GM23338 (cell line): ENCODE measurements at regions not wholly inside any gene's neighbourhood (a gene's known extent, or its start where the extent isn't known, plus 50 kb on each side); places are given as distances from the start of the nearest gene placed in this dataset.
A peak's percentile ranks its signal among the peaks of the same experiment; 100 is the strongest.

Experiments
- ATAC-seq: fragments of 200-7000 bp; cut with Tn5 transposase; 3 replicates; pipeline ENCODE4 v1.9.1; 2020
- DNase-seq: peaks from one replicate; pipeline ENCODE4 v3.0.0-alpha.2; 2015; ENCODE audit warnings: low spot score
- H2AFZ ChIP-seq: fragments of 200-600 bp; sonication (generic); 2 replicates; pipeline ENCODE4 v1.8.0; 2016; ENCODE audit warnings: antibody characterized with exemption, mild to moderate bottlenecking, moderate library complexity
- H3F3A ChIP-seq: fragments of 200-600 bp; sonication (generic); replicated peaks from 2 replicates; pipeline ENCODE4 v1.8.0; 2017; ENCODE audit warnings: antibody characterized with exemption, mixed run types, low read depth
- H3K27ac ChIP-seq: fragments of 200-600 bp; sonication (generic); 2 replicates; pipeline ENCODE4 v1.6.1; 2016; ENCODE audit warnings: low read depth
- H3K27me3 ChIP-seq: fragments of 200-600 bp; sonication (generic); 2 replicates; pipeline ENCODE4 v1.8.0; 2016; ENCODE audit warnings: mild to moderate bottlenecking, mixed run types, moderate library complexity; ENCODE audit not compliant: insufficient read depth
- H3K36me3 ChIP-seq: fragments of 200-600 bp; sonication (generic); 2 replicates; pipeline ENCODE4 v1.8.0; 2016; ENCODE audit warnings: mild to moderate bottlenecking; ENCODE audit not compliant: insufficient read depth
- H3K4me1 ChIP-seq: fragments of 200-600 bp; sonication (generic); 2 replicates; pipeline ENCODE4 v1.8.0; 2016; ENCODE audit warnings: mild to moderate bottlenecking, moderate library complexity; ENCODE audit not compliant: insufficient read depth
- H3K4me2 ChIP-seq: fragments of 200-600 bp; sonication (generic); 2 replicates; pipeline ENCODE4 v1.7.1; 2017; ENCODE audit warnings: mixed run types
- H3K4me3 ChIP-seq: fragments of 200-600 bp; sonication (generic); 2 replicates; pipeline ENCODE4 v1.6.1; 2016; ENCODE audit warnings: mixed run types
- H3K79me2 ChIP-seq: fragments of 200-600 bp; sonication (generic); replicated peaks from 2 replicates; pipeline ENCODE4 v1.8.0; 2017; ENCODE audit warnings: mild to moderate bottlenecking; ENCODE audit not compliant: insufficient read depth
- H3K9me2 ChIP-seq: fragments of 200-600 bp; sonication (generic); 2 replicates; pipeline ENCODE4 v1.8.0; 2017; ENCODE audit not compliant: insufficient read depth
- H4K20me1 ChIP-seq: fragments of 200-600 bp; sonication (generic); replicated peaks from 2 replicates; pipeline ENCODE4 v1.8.0; 2017; ENCODE audit warnings: mild to moderate bottlenecking; ENCODE audit not compliant: insufficient read depth
- H3K27ac Mint-ChIP-seq: 2 replicates; pipeline ENCODE4 v1.8.0; 2020; ENCODE audit warnings: inconsistent platforms, mild to moderate bottlenecking, moderate library complexity, mixed read lengths
- H3K27me3 Mint-ChIP-seq: 3 replicates; pipeline ENCODE4 v1.8.0; 2022; ENCODE audit warnings: low read depth, mild to moderate bottlenecking, moderate library complexity, mixed read lengths, inconsistent platforms; ENCODE audit not compliant: insufficient read depth, poor library complexity
- H3K36me3 Mint-ChIP-seq: 3 replicates; pipeline ENCODE4 v1.8.0; 2021; ENCODE audit warnings: low read depth, mild to moderate bottlenecking, inconsistent platforms, moderate library complexity, mixed read lengths
- H3K4me1 Mint-ChIP-seq: 3 replicates; pipeline ENCODE4 v1.8.0; 2020; ENCODE audit warnings: mild to moderate bottlenecking, inconsistent platforms, mixed read lengths
- H3K4me3 Mint-ChIP-seq: 3 replicates; pipeline ENCODE4 v1.8.0; 2021; ENCODE audit warnings: moderate library complexity, mild to moderate bottlenecking, inconsistent platforms, mixed read lengths
- H3K9me3 Mint-ChIP-seq: 3 replicates; pipeline ENCODE4 v1.8.0; 2020; ENCODE audit warnings: moderate library complexity, mild to moderate bottlenecking, inconsistent platforms, mixed read lengths
- CTCF ChIP-seq, 2 experiments: fragments of 200-600 bp in 1 of 2; sonication (generic) in 1 of 2; conservative IDR thresholded peaks; 2 replicates each; pipeline versions ENCODE4 v1.5.1 to v1.6.1; 2016 to 2017; ENCODE audit warnings: antibody characterized with exemption in 2 of 2, low read depth in 2 of 2, mild to moderate bottlenecking in 2 of 2, moderate library complexity in 1 of 2
- EZH2 ChIP-seq: fragments of 200-600 bp; sonication (generic); IDR thresholded peaks from one replicate; pipeline ENCODE4 v1.8.0; 2017; ENCODE audit warnings: antibody characterized with exemption, mild to moderate bottlenecking, low read depth; ENCODE audit not compliant: unreplicated experiment
- JUNB ChIP-seq: IDR thresholded peaks from one replicate; pipeline ENCODE4 v1.6.1; 2016; ENCODE audit warnings: antibody characterized with exemption; ENCODE audit not compliant: unreplicated experiment
- ZNF114 ChIP-seq: fragments of 250-450 bp; sonication (Bioruptor Pico); IDR thresholded peaks from 2 replicates; pipeline ENCODE4 v1.5.0; 2020; ENCODE audit warnings: mild to moderate bottlenecking, moderate library complexity
- ZNF462 ChIP-seq: fragments of 250-450 bp; sonication (Bioruptor Pico); IDR thresholded peaks from 2 replicates; pipeline ENCODE4 v1.5.0; 2020; ENCODE audit warnings: mild to moderate bottlenecking, moderate library complexity
- TF ChIP-seq, protein P1 (sequence below): IDR thresholded peaks from one replicate; pipeline ENCODE4 v1.6.1; 2018; ENCODE audit warnings: antibody characterized with exemption; ENCODE audit not compliant: unreplicated experiment
- TF ChIP-seq, protein P2 (sequence below): IDR thresholded peaks from 2 replicates; pipeline ENCODE4 v1.6.1; 2016; ENCODE audit warnings: antibody characterized with exemption

DNA sequence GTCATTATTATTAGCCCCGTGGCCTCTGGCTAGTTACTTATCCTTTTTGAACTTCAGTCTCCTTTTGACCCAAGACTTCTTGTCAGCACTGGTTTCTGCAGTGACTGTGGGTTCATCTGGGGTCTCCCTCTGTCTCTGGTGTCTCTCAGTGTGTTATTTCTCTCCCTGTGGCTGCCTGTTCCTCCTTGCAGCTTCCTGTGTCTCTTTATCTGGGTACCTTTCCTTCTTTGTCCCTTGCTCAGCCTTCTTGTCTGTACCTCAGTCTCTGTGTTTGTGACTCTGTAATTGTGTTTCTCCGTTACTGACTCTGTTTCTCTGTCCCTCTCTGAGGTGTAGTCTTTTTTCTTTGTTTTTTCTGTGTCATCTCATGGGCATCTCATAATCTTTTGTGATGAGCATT, 102.6 kb upstream of the CDH11 start:
- Histone ChIP-seq H3K36me3 (peaks cover 18% of the 10 kb centered on the region), H3K4me2 (peak overlapping the region; percentile 46; the same call in 1 of the 2 replicates), H3F3A (peaks cover 26% of the 10 kb centered on the region), H4K20me1 (peaks cover 18% of the 10 kb centered on the region; the same call in 1 of the 2 replicates), H3K4me3 (no peak overlapping the region), H3K9me2 (no peaks in the 10 kb centered on the region), H3K4me1 (peaks cover 61% of the 10 kb centered on the region), H3K79me2 (no peaks in the 10 kb centered on the region), H3K27ac (peak overlapping the region; percentile 53; the same call in 1 of the 2 replicates), H3K27me3 (peaks cover 24% of the 10 kb centered on the region; the same call in 1 of the 2 replicates), H2AFZ (no peak overlapping the region)
- H3K27ac Mint-ChIP-seq = no peak overlapping the region
- H3K4me1 Mint-ChIP-seq = peaks cover 61% of the 10 kb centered on the region
- no peak overlapping the region; the same call in 2 of the 3 replicates for H3K4me3 Mint-ChIP-seq
- TF ChIP-seq EZH2 (no peak), JUNB (no peak), ZNF462 (CRISPR knock-in tag) (no peak), ZNF114 (CRISPR knock-in tag) (no peak), CTCF (conservative IDR thresholded peaks at IDR 0.05; ENCODE audit: low read depth in 2 of 2) (no peak)
- TF ChIP-seq, protein P1, sequence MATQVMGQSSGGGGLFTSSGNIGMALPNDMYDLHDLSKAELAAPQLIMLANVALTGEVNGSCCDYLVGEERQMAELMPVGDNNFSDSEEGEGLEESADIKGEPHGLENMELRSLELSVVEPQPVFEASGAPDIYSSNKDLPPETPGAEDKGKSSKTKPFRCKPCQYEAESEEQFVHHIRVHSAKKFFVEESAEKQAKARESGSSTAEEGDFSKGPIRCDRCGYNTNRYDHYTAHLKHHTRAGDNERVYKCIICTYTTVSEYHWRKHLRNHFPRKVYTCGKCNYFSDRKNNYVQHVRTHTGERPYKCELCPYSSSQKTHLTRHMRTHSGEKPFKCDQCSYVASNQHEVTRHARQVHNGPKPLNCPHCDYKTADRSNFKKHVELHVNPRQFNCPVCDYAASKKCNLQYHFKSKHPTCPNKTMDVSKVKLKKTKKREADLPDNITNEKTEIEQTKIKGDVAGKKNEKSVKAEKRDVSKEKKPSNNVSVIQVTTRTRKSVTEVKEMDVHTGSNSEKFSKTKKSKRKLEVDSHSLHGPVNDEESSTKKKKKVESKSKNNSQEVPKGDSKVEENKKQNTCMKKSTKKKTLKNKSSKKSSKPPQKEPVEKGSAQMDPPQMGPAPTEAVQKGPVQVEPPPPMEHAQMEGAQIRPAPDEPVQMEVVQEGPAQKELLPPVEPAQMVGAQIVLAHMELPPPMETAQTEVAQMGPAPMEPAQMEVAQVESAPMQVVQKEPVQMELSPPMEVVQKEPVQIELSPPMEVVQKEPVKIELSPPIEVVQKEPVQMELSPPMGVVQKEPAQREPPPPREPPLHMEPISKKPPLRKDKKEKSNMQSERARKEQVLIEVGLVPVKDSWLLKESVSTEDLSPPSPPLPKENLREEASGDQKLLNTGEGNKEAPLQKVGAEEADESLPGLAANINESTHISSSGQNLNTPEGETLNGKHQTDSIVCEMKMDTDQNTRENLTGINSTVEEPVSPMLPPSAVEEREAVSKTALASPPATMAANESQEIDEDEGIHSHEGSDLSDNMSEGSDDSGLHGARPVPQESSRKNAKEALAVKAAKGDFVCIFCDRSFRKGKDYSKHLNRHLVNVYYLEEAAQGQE = no peak
- TF ChIP-seq, protein P2, sequence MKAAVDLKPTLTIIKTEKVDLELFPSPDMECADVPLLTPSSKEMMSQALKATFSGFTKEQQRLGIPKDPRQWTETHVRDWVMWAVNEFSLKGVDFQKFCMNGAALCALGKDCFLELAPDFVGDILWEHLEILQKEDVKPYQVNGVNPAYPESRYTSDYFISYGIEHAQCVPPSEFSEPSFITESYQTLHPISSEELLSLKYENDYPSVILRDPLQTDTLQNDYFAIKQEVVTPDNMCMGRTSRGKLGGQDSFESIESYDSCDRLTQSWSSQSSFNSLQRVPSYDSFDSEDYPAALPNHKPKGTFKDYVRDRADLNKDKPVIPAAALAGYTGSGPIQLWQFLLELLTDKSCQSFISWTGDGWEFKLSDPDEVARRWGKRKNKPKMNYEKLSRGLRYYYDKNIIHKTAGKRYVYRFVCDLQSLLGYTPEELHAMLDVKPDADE = no peak
- H3K27me3 Mint-ChIP-seq = peaks cover 6% of the 10 kb centered on the region
- peaks cover 25% of the 10 kb centered on the region for H3K36me3 Mint-ChIP-seq
- DNase-seq = no peak
- H3K9me3 Mint-ChIP-seq = no peaks in the 10 kb centered on the region
- ATAC-seq = peak; percentile 6
